Neural cell (in vitro differentiated cells): ENCODE measurements at regions not wholly inside any gene's neighbourhood (a gene's known extent, or its start where the extent isn't known, plus 50 kb on each side); places are given as distances from the start of the nearest gene placed in this dataset.

Experiments
- EP300 ChIP-seq: fragments of 450-650 bp; conservative IDR thresholded peaks from 2 replicates; pipeline ENCODE4 v1.6.1; 2014; ENCODE audit warnings: antibody characterized with exemption, mild to moderate bottlenecking, moderate library complexity; ENCODE audit not compliant: poor library complexity, severe bottlenecking
- POLR2AphosphoS5 ChIP-seq: IDR thresholded peaks from 2 replicates; pipeline ENCODE4 v1.6.1; 2012
- RAD21 ChIP-seq: fragments of 450-650 bp; conservative IDR thresholded peaks from 2 replicates; pipeline ENCODE4 v1.6.1; 2014; ENCODE audit warnings: antibody characterized with exemption, mild to moderate bottlenecking, moderate library complexity
- TAF1 ChIP-seq: IDR thresholded peaks from 2 replicates; pipeline ENCODE4 v1.6.1; 2012; ENCODE audit warnings: low read depth
- TF ChIP-seq, protein P1 (sequence below): fragments of 450-650 bp; IDR thresholded peaks from 2 replicates; pipeline ENCODE4 v1.5.1; 2014; ENCODE audit warnings: antibody characterized with exemption, mild to moderate bottlenecking, moderate library complexity; ENCODE audit not compliant: poor library complexity, severe bottlenecking
- TF ChIP-seq, protein P2 (sequence below): IDR thresholded peaks from 2 replicates; pipeline ENCODE4 v1.6.1; 2012; ENCODE audit warnings: borderline replicate concordance

- TF ChIP-seq, protein P1, sequence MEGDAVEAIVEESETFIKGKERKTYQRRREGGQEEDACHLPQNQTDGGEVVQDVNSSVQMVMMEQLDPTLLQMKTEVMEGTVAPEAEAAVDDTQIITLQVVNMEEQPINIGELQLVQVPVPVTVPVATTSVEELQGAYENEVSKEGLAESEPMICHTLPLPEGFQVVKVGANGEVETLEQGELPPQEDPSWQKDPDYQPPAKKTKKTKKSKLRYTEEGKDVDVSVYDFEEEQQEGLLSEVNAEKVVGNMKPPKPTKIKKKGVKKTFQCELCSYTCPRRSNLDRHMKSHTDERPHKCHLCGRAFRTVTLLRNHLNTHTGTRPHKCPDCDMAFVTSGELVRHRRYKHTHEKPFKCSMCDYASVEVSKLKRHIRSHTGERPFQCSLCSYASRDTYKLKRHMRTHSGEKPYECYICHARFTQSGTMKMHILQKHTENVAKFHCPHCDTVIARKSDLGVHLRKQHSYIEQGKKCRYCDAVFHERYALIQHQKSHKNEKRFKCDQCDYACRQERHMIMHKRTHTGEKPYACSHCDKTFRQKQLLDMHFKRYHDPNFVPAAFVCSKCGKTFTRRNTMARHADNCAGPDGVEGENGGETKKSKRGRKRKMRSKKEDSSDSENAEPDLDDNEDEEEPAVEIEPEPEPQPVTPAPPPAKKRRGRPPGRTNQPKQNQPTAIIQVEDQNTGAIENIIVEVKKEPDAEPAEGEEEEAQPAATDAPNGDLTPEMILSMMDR: no peak
- TF ChIP-seq, protein P2, sequence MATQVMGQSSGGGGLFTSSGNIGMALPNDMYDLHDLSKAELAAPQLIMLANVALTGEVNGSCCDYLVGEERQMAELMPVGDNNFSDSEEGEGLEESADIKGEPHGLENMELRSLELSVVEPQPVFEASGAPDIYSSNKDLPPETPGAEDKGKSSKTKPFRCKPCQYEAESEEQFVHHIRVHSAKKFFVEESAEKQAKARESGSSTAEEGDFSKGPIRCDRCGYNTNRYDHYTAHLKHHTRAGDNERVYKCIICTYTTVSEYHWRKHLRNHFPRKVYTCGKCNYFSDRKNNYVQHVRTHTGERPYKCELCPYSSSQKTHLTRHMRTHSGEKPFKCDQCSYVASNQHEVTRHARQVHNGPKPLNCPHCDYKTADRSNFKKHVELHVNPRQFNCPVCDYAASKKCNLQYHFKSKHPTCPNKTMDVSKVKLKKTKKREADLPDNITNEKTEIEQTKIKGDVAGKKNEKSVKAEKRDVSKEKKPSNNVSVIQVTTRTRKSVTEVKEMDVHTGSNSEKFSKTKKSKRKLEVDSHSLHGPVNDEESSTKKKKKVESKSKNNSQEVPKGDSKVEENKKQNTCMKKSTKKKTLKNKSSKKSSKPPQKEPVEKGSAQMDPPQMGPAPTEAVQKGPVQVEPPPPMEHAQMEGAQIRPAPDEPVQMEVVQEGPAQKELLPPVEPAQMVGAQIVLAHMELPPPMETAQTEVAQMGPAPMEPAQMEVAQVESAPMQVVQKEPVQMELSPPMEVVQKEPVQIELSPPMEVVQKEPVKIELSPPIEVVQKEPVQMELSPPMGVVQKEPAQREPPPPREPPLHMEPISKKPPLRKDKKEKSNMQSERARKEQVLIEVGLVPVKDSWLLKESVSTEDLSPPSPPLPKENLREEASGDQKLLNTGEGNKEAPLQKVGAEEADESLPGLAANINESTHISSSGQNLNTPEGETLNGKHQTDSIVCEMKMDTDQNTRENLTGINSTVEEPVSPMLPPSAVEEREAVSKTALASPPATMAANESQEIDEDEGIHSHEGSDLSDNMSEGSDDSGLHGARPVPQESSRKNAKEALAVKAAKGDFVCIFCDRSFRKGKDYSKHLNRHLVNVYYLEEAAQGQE: no peak
- TF ChIP-seq EP300: no peak
- no peak for TF ChIP-seq POLR2AphosphoS5
- TF ChIP-seq RAD21: no peak
- TF ChIP-seq TAF1: no peak
Measured at GRCh38 chr2:81672516-81672915, 1368.0 kb upstream of the LRRTM1 start.
